GM19395 (cell line): ENCODE measurements at regions not wholly inside any gene's neighbourhood (a gene's known extent, or its start where the extent isn't known, plus 50 kb on each side); places are given as distances from the start of the nearest gene placed in this dataset.

Experiments used
- ATAC-seq: cut with Tn5 transposase; IDR thresholded peaks from one replicate; pipeline ENCODE4 v1.9.1; 2021; ENCODE audit warnings: mild to moderate bottlenecking, moderate library complexity; ENCODE audit not compliant: unreplicated experiment

- ATAC-seq: no peak
Observed at GRCh38 chr5:99928490-99928889, 606.7 kb upstream of the FAM174A start.

GRCh38 chr5:99926463-99926862, 608.7 kb upstream of the FAM174A start:
- ATAC-seq: peak; percentile 68

- ATAC-seq: no peak
Observed at GRCh38 chr5:99922386-99922785, 612.8 kb upstream of the FAM174A start.

DNA sequence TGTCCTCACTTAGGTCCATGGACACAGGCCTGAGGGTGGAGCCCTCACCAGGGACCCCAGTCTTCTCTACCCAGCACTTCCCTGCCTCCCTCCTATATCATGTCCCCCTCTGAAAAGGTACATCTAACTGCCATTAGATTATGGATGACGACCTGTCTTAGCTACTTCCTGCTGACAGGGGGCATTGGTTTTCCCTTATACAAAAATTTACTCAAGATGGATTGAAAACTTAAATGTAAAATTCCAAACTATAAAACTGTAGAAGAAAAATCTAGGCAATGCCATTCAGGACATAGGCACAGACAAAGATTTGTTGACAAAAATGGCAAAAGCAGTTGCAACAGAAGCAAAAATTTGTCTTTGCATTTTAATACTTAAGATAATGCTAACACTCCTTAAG, 623.2 kb upstream of the FAM174A start:
- ATAC-seq: no peak

DNA sequence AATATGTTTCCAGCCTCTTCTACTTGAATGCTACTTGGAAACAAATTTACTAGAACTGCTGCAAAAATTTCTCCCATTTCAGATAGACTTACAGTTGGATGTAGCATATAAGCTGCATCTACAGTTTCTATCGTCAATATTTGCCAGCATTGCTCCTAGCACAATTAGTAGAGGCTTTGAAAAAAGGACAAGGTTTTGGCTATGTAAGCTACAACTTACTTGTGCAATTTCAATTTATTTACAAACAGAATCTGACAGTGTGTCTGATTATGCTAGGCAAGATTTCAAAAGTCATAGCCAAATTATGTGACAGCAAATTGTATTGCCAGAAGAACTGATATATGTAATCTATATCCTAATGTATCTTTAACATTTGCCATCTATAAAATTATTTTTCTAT, 628.4 kb upstream of the FAM174A start:
- ATAC-seq: no peak

- no peak for ATAC-seq
Observed at GRCh38 chr5:99901972-99902371, 633.2 kb upstream of the FAM174A start.

DNA sequence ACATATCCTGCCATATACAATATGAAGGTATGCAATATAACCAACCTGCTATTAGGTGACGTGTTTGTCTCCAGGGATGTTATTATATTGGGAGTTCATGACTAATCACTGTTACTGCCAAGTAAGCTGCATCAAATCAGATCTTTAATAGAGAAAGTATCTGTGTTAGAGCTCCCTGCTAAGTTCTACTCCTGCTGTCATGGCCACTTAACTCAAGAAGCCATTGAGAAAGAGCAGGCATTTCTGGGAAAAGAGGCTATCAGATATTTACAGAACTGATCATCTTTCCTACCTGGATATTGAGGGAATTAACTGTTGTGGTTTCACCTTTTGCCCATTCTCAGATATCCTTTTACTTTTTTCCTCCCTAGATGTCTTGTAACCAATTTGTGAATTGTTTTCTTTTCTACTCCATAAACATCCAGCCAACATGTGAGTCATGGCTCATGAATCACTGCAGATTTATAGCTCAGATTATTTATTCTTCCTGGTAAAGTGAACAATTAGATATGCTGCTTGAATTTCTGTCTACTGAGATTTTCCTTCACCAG, 634.8 kb upstream of the FAM174A start:
- no peak for ATAC-seq

DNA sequence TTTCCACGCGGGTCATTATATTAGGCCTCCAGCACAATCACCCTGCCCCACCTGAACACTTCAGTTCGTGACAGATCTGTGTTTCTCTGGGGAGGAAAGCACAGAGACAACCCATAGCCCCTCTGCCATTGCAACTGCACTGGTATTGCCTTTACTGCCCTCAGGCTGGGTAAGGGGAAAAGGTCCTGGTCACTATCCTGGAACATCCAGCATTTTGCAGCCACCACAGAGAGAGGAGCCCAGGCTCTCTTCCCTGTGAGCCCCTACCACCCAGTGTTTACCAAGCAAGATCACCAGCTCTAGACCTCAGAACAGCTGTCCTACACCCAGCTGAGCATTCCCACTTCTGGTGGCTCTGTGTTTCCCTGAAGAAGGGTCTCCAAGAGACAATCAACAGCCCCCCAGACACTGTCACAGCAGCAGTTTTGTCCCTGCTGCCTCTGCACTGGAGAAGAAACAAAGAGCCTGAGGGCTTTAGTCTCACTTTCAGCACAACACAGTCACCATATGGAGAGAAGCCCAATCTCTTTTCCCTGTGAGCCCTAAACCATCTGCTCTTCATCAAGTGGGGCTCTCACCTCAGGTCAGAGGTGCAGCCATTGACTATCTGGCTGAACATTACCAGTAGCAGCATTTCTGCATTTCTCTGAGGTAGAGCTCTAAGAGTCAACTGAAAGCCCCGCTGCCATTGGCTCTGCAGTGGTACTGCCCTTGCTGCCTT, 655.2 kb upstream of the FAM174A start:
- ATAC-seq: no peak

DNA sequence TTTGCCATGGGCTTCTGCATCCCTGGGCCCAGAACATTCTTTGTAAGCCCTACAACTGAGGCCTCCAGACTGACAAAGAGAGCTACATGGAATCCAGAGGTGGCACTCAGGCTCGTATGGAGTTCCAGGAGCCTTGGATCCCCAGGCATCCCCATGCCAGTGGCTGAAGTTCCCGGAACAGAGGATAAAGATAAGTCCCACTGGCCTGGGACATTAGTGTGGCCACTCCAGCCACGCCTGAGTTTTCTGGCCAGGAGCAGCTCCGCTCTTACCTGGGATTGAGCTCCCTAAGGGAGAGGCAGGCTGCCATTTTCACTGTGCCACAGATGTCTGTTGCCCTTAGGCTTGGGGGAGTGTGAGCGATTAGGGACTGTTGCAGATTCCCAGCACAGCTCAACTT, 656.3 kb upstream of the FAM174A start:
- no peak for ATAC-seq

DNA sequence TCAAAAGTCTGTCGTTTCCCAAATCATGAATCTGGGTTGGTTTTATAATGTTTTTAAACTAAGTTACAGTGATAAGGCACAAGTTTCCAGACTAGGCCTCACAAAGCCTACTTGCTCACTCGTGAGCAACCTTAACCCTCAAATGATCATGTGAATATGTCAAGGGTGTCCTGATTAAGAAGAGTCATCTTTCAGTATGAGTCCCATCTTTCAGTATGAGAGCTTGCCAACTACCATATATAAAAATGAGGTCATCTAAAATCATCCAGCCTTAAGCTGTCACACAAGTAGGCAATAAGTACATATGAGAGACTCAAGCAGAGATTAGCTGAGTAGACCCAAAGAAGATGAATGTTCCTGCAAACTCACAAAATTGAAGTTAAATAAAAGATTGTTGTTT, 668.4 kb upstream of the FAM174A start:
- ATAC-seq: peak; percentile 72

- ATAC-seq: no peak
Observed at GRCh38 chr5:99865159-99865558, 670.0 kb upstream of the FAM174A start.

DNA sequence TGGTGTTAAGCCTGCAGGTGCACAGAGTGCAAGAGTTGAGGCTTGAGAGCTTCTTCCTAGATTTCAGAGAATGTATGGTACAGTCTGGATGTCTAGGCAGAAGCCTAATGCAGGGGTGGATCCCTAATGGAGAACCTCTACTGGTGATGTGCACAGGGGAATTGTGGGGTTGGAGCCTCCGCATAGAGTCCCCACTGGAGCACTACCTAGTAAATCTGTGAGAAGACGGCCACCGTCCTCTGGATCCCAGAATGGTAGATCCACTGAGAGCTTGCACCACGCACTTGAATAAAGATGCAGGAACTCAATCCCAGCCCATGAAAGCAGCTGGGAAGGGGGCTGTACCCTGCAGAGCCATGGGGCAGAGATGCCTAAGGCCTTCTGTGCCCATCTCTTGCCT, 699.4 kb upstream of the FAM174A start:
- no peak for ATAC-seq

DNA sequence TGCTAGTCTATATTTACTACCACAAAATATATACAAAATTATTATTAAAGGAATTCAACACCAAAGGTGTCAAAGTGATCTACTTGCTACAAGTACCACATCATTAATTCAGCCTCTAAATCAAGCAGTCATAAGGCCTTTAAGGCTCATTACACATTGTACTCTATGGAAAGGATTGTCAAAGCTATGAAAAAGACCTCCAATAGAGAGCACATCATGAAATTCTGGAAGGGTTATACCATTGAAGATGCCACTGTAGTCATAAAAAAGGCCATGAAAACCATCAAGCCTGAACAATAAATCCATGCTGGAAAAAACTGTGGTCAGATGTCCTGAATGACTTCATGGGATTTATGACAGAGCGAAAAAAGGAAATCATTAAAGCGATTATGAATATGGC, 708.0 kb upstream of the FAM174A start:
- ATAC-seq: no peak

- no peak for ATAC-seq
Observed at GRCh38 chr5:99817796-99818195, 717.4 kb upstream of the FAM174A start.

DNA sequence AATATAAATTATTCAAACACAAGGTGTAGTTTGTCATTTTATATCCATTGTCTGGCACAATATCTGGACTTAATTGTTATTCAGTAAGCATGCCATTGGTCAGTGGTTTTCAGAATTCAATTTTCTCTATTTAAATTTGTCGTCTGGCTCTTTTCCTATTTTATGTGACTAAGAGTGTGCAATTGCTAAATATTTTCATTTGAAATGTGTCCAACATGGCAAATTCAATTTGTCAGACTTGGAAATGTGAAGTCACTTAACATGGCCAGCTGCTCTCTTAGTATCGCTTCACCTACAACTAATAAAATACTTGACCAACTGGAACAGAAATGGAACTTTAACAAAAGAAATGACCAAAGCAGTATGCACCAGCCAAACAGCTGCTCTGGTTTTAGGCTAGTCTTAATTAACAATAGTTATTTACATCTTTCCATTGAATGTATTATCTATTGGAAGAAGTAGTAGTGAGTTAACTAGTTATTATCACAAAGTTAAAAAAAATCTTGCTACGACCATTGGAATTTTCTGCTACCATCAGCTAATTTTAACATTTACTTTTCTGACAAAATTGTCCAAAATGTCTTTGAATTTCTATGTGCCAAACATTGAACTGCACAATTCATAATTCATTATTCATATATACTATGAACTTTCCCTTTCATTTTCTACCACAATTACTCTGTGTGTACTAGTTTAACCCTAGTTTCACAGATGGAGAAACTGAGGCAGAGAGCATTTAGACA, 720.7 kb upstream of the FAM174A start:
- no peak for ATAC-seq

DNA sequence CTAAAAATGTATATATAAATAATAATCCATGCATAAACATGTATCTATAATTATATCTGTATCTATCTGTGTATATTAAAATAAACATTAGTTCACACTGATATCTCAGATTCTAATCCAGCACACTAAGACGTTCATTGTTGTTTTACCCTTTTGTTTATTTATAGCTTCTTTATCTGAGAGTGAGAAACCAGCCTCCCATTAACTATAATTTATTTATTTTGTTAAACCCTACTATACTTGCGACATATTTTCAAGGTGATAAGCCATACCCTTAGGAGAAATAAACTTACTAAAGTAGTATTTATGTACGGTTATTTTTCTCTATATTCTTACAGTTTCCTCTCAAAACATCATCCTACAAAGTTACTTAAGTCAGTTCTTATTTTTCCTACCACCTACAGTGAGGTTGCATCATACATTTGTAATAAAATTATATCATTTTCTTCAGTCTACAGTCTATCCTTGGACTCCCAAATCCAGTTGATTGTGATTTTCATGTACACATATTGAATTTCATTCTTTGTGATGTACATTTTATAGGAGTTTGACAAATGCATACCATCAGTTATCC, 726.4 kb upstream of the FAM174A start:
- ATAC-seq: no peak

DNA sequence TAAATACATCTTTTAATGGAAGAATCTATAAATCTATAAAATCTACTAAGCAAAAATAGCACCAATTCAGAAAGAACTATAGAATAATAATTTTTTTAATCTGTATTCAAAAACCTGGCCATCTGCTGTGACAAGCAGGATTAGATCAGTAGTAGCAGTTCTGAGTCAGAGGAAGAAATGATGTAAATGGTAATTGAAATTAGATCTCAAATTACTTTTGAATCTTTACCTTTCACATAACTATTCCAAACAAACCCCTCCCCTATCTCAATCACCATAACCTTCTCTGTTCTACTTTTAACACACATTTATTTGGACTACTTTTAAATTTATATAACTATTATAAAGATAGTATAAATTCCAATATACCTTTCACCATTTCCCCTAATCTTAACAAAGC, 727.8 kb upstream of the FAM174A start:
- no peak for ATAC-seq

DNA sequence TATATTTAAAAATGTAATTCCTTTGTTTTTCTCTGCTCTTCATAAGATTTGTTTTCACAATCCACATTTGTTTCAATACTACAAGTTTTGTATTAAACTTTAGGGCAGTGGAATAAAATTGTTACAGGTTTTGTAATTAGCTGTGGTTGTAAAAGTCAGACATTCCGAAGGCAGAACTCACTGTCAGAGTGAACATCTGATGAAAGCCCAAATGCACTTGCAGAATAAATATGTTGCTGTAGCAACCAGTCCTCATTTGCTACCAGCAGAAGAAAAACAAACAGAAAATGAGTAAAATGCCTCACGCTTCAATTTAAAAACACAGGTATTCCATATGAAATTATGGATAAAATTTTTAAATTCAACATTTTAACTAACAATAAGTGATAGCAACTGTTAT, 740.1 kb upstream of the FAM174A start:
- ATAC-seq: no peak

DNA sequence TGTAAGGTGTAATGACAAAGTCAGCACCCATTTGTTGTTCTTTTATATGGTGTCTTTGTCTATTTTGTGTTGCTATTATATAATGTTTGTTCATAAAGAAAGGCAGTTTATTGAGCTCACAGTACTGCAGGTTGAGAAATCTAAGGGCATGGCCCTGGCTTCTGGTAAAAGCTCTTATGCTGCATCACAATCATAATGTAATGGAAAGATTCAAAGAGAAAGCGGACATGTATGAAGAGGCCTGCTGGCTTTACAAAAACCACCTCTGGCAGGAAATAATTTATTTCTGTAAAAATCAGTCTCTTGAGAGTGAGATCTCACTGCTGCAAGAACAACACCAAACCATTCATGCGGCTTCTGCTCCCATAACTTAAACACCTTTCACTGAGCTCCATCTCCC, 746.7 kb upstream of the FAM174A start:
- no peak for ATAC-seq

DNA sequence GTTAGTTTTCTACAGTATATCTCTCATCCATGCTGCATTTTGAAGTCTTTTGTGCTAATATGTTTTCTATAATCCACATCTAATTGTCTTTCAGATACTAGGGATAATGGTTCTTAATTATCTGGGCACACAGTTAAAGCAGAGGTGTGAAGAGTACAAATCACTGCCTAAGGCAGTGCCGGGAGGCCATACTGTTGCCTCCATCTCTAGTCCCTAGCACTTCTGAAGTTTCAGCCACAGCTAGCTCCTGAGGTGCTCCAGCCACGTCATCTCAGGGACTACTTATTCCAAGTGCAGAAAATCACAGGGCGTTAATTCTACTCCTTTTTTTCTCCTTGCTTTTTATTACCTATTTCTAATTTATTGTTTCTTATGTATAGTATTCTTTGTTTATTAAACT, 760.0 kb upstream of the FAM174A start:
- ATAC-seq: no peak

DNA sequence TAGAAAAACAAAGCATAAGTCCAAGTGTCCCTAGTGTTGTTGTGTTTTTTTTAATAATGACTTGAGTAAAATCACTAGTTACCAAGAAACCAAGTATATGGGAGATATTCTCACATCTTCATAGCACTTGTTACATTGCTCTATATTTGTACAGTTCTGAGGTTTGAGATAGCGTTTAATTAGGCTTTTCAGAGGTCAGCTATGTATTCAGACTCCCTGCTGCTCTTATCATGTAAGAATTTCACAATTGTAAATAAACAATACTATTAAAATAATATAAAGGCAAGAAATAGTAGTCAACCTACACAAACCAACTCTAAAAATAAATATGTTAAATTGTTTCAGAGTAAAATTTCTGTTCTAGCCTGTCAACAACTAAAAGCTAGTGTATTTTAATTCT, 761.9 kb upstream of the FAM174A start:
- ATAC-seq: no peak

DNA sequence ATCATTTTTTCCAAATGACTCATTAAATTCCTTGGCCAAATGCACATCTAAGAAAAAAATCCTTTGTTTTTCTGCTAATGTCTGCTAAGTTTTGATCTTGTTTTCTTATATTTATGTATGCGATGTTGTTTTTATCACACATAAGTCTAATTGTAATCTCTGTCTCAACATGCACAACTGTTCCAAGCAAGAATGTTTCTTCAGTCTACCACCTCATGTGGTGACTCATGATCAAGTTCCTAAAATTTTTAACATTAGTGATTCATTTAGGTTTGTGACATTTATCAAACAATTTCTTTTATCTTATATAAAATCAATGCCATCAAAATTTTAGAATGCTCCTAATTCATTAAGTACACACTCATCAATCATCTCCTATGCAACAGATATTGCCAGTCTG, 763.9 kb upstream of the FAM174A start:
- no peak for ATAC-seq
